Stimulated activated CD8-positive, alpha-beta memory T cell treated with anti-CD3 and anti-CD28 coated beads, Interleukin-12 subunit alpha, Interleukin-12 subunit beta, amount 100 ng/mL, for 24 hours (primary cell): ENCODE measurements at regions not wholly inside any gene's neighbourhood (a gene's known extent, or its start where the extent isn't known, plus 50 kb on each side); places are given as distances from the start of the nearest gene placed in this dataset.
"Not testable (repeated sequence)": the region's sequence is repeated elsewhere in the genome, so short reads cannot be mapped to it uniquely, and the experiment has no call there.

Source experiments
- DNase-seq: peaks from one replicate; pipeline ENCODE4 v3.0.0-alpha.2; 2020; ENCODE audit errors: extremely low read depth

- not testable (repeated sequence) for DNase-seq
These were observed 440.9 kb downstream of the GOLGA6L6 start for GRCh38 chr15:20100604-20101270.

GRCh38 chr15:20095699-20096303 is 445.8 kb downstream of the GOLGA6L6 start:
- DNase-seq: not testable (repeated sequence)

- not testable (repeated sequence) for DNase-seq
These were observed 452.1 kb downstream of the GOLGA6L6 start for GRCh38 chr15:20089541-20089940.

- DNase-seq: not testable (repeated sequence)
These were observed 457.6 kb downstream of the GOLGA6L6 start for GRCh38 chr15:20084026-20084425.

- not testable (repeated sequence) for DNase-seq
These were observed 467.5 kb downstream of the GOLGA6L6 start for GRCh38 chr15:20074082-20074481.

GRCh38 chr15:20069043-20069442 is 472.6 kb downstream of the GOLGA6L6 start:
- DNase-seq: not testable (repeated sequence)

GRCh38 chr15:20066173-20066572 is 475.4 kb downstream of the GOLGA6L6 start:
- not testable (repeated sequence) for DNase-seq

- DNase-seq: not testable (repeated sequence)
These were observed 476.1 kb downstream of the GOLGA6L6 start for GRCh38 chr15:20065508-20065907.

GRCh38 chr15:20063167-20063566 is 478.4 kb downstream of the GOLGA6L6 start:
- not testable (repeated sequence) for DNase-seq

- not testable (repeated sequence) for DNase-seq
These were observed 480.8 kb downstream of the GOLGA6L6 start for GRCh38 chr15:20060838-20061237.

- not testable (repeated sequence) for DNase-seq
These were observed 484.7 kb downstream of the GOLGA6L6 start for GRCh38 chr15:20056871-20057270.

- not testable (repeated sequence) for DNase-seq
These were observed 485.7 kb downstream of the GOLGA6L6 start for GRCh38 chr15:20055921-20056320.

- not testable (repeated sequence) for DNase-seq
These were observed 493.4 kb downstream of the GOLGA6L6 start for GRCh38 chr15:20048189-20048588.

GRCh38 chr15:20045165-20045564 is 496.4 kb downstream of the GOLGA6L6 start:
- not testable (repeated sequence) for DNase-seq

GRCh38 chr15:20040691-20041090 is 500.9 kb downstream of the GOLGA6L6 start:
- DNase-seq: not testable (repeated sequence)

GRCh38 chr15:20025040-20025439 is 516.6 kb downstream of the GOLGA6L6 start:
- not testable (repeated sequence) for DNase-seq

GRCh38 chr15:20022349-20022748 is 519.3 kb downstream of the GOLGA6L6 start:
- DNase-seq: not testable (repeated sequence)

GRCh38 chr15:20021351-20021750 is 520.2 kb downstream of the GOLGA6L6 start:
- DNase-seq: not testable (repeated sequence)

- DNase-seq: not testable (repeated sequence)
These were observed 521.0 kb downstream of the GOLGA6L6 start for GRCh38 chr15:20020588-20020987.

GRCh38 chr15:20019758-20020157 is 521.8 kb downstream of the GOLGA6L6 start:
- DNase-seq: not testable (repeated sequence)

- not testable (repeated sequence) for DNase-seq
These were observed 524.0 kb downstream of the GOLGA6L6 start for GRCh38 chr15:20017581-20017980.

- not testable (repeated sequence) for DNase-seq
These were observed 524.7 kb downstream of the GOLGA6L6 start for GRCh38 chr15:20016941-20017340.

- not testable (repeated sequence) for DNase-seq
These were observed 528.8 kb downstream of the GOLGA6L6 start for GRCh38 chr15:20012837-20013236.
